ENCODE measurements at regions not wholly inside any gene's neighbourhood (a gene's known extent, or its start where the extent isn't known, plus 50 kb on each side); places are given as distances from the start of the nearest gene placed in this dataset.

GRCh38 chr10:46234431-46235060 lies 52.3 kb upstream of the ANTXRL start:
- TF ChIP-seq EZH2 (IDR thresholded peaks at IDR 0.05; ENCODE audit: borderline replicate concordance, low read depth, low read length, poor library complexity, severe bottlenecking) (no peak), CTCF (conservative IDR thresholded peaks at IDR 0.05; ENCODE audit: low read depth, low read length) (no peak)

All from A673 (cell line).